ENCODE measurements at regions not wholly inside any gene's neighbourhood (a gene's known extent, or its start where the extent isn't known, plus 50 kb on each side); places are given as distances from the start of the nearest gene placed in this dataset.

GRCh38 chr14:43169722-43170121 lies 1337.4 kb downstream of the FSCB start:
- H3K4me3 ChIP-seq (IDR thresholded peaks at IDR 0.05; ENCODE audit: insufficient read depth, low read depth, low read length): no peak overlapping the region
- no peak for TF ChIP-seq CTCF (conservative IDR thresholded peaks at IDR 0.05; ENCODE audit: low read depth, low read length)

GRCh38 chr14:43168371-43168925 lies 1338.6 kb downstream of the FSCB start:
- H3K4me1 ChIP-seq (ENCODE audit: low read depth, poor library complexity, severe bottlenecking): no peaks in the 10 kb centered on the region
- H3K4me3 ChIP-seq (IDR thresholded peaks at IDR 0.05; ENCODE audit: insufficient read depth, low read depth, low read length): no peak overlapping the region
- no peak for TF ChIP-seq CTCF (conservative IDR thresholded peaks at IDR 0.05; ENCODE audit: low read depth, low read length)
- no peak overlapping the region for H2AFZ ChIP-seq (ENCODE audit: low read depth)
- no peak overlapping the region for H3K27ac ChIP-seq
- H3K27me3 ChIP-seq (ENCODE audit: insufficient read depth, low read depth): no peaks in the 10 kb centered on the region
- H3K36me3 ChIP-seq (ENCODE audit: insufficient read depth): no peaks in the 10 kb centered on the region
- no peak overlapping the region for H3K4me2 ChIP-seq
- no peak overlapping the region for H3K9ac ChIP-seq
- no peaks in the 10 kb centered on the region for H4K20me1 ChIP-seq (ENCODE audit: insufficient read depth)
- no peaks in the 10 kb centered on the region for H3K79me2 ChIP-seq (ENCODE audit: insufficient read depth, low read depth)

More at GRCh38 chr14:43169722-43170121, 1337.4 kb downstream of the FSCB start:
- H3K9ac ChIP-seq: no peak overlapping the region
- no peaks in the 10 kb centered on the region for H3K27me3 ChIP-seq (ENCODE audit: insufficient read depth, low read depth)
- H3K36me3 ChIP-seq (ENCODE audit: insufficient read depth): no peaks in the 10 kb centered on the region
- no peaks in the 10 kb centered on the region for H4K20me1 ChIP-seq (ENCODE audit: insufficient read depth)
- no peak overlapping the region for H3K4me2 ChIP-seq
- H3K79me2 ChIP-seq (ENCODE audit: insufficient read depth, low read depth): no peaks in the 10 kb centered on the region
- no peaks in the 10 kb centered on the region for H3K4me1 ChIP-seq (ENCODE audit: low read depth, poor library complexity, severe bottlenecking)
- no peak overlapping the region for H2AFZ ChIP-seq (ENCODE audit: low read depth)
- H3K27ac ChIP-seq: no peak overlapping the region

- Histone ChIP-seq H3K4me3 (IDR thresholded peaks at IDR 0.05; ENCODE audit: insufficient read depth, low read depth, low read length) (no peak overlapping the region), H4K20me1 (ENCODE audit: insufficient read depth) (no peaks in the 10 kb centered on the region), H3K36me3 (ENCODE audit: insufficient read depth) (no peaks in the 10 kb centered on the region), H3K4me1 (ENCODE audit: low read depth, poor library complexity, severe bottlenecking) (no peaks in the 10 kb centered on the region), H3K9ac (no peak overlapping the region), H3K79me2 (ENCODE audit: insufficient read depth, low read depth) (no peaks in the 10 kb centered on the region), H2AFZ (ENCODE audit: low read depth) (no peak overlapping the region), H3K27ac (no peak overlapping the region), H3K4me2 (no peak overlapping the region), H3K27me3 (ENCODE audit: insufficient read depth, low read depth) (no peaks in the 10 kb centered on the region)
- no peak for TF ChIP-seq CTCF (conservative IDR thresholded peaks at IDR 0.05; ENCODE audit: low read depth, low read length)
Measured at GRCh38 chr14:43166163-43166562, 1340.9 kb downstream of the FSCB start.

- no peak overlapping the region for H2AFZ ChIP-seq (ENCODE audit: low read depth)
- no peaks in the 10 kb centered on the region for H3K36me3 ChIP-seq (ENCODE audit: insufficient read depth)
- H3K27me3 ChIP-seq (ENCODE audit: insufficient read depth, low read depth): no peaks in the 10 kb centered on the region
- no peak overlapping the region for H3K4me2 ChIP-seq
- H4K20me1 ChIP-seq (ENCODE audit: insufficient read depth): no peaks in the 10 kb centered on the region
- TF ChIP-seq CTCF (conservative IDR thresholded peaks at IDR 0.05; ENCODE audit: low read depth, low read length): no peak
- H3K4me1 ChIP-seq (ENCODE audit: low read depth, poor library complexity, severe bottlenecking): no peaks in the 10 kb centered on the region
- no peak overlapping the region for H3K4me3 ChIP-seq (IDR thresholded peaks at IDR 0.05; ENCODE audit: insufficient read depth, low read depth, low read length)
- H3K79me2 ChIP-seq (ENCODE audit: insufficient read depth, low read depth): no peaks in the 10 kb centered on the region
- no peak overlapping the region for H3K27ac ChIP-seq
- H3K9ac ChIP-seq: no peak overlapping the region
Measured at GRCh38 chr14:43165651-43166050, 1341.4 kb downstream of the FSCB start.

Data from KMS-11 (cell line).